Astrocyte (in vitro differentiated cells and primary cell): ENCODE measurements at regions not wholly inside any gene's neighbourhood (a gene's known extent, or its start where the extent isn't known, plus 50 kb on each side); places are given as distances from the start of the nearest gene placed in this dataset.
"Not testable (repeated sequence)": the region's sequence is repeated elsewhere in the genome, so short reads cannot be mapped to it uniquely, and the experiment has no call there.

ENCODE experiments used
- DNase-seq: peaks from one replicate; pipeline ENCODE4 v3.0.0-alpha.2; 2010; ENCODE audit warnings: low read depth
- FAIRE-seq: peaks from 2 replicates; lab custom pipeline; 2011; peaks lifted over from hg19 to GRCh38; lab: Jason Lieb, UNC
- H2AFZ ChIP-seq: 2 replicates; pipeline ENCODE4 v1.6.0; 2012; ENCODE audit warnings: low read depth, low read length, inconsistent platforms
- H3K27ac ChIP-seq: 2 replicates; pipeline ENCODE4 v1.5.1; 2011; ENCODE audit warnings: low read depth, low read length, inconsistent platforms
- H3K27me3 ChIP-seq: 2 replicates; pipeline ENCODE4 v1.6.0; 2011; ENCODE audit warnings: low read length, inconsistent platforms; ENCODE audit not compliant: insufficient read depth
- H3K36me3 ChIP-seq: 2 replicates; pipeline ENCODE4 v1.5.1; 2011; ENCODE audit warnings: low read length, inconsistent platforms; ENCODE audit not compliant: insufficient read depth
- H3K4me1 ChIP-seq: 2 replicates; pipeline ENCODE4 v1.5.1; 2011; ENCODE audit warnings: low read length, inconsistent platforms; ENCODE audit not compliant: insufficient read depth
- H3K4me2 ChIP-seq: 2 replicates; pipeline ENCODE4 v1.6.0; 2012; ENCODE audit warnings: low read length, inconsistent platforms
- H3K4me3 ChIP-seq: 2 replicates; pipeline ENCODE4 v1.5.1; 2011; ENCODE audit warnings: low read depth, mild to moderate bottlenecking, low read length, inconsistent platforms; ENCODE audit not compliant: insufficient read depth
- H3K79me2 ChIP-seq: 2 replicates; pipeline ENCODE4 v1.6.0; 2012; ENCODE audit warnings: mild to moderate bottlenecking, low read length, inconsistent platforms; ENCODE audit not compliant: insufficient read depth
- H3K9ac ChIP-seq: 2 replicates; pipeline ENCODE4 v1.6.0; 2012; ENCODE audit warnings: mild to moderate bottlenecking, low read length, inconsistent platforms
- H3K9me3 ChIP-seq: 2 replicates; pipeline ENCODE4 v1.5.1; 2012; ENCODE audit warnings: low read depth, mild to moderate bottlenecking, low read length, inconsistent platforms; ENCODE audit not compliant: insufficient read depth
- H4K20me1 ChIP-seq: 2 replicates; pipeline ENCODE4 v1.6.0; 2012; ENCODE audit warnings: low read length, inconsistent platforms; ENCODE audit not compliant: insufficient read depth
- H3K27ac Mint-ChIP-seq: one replicate; pipeline ENCODE4 v1.8.0; 2021; ENCODE audit warnings: mild to moderate bottlenecking, mixed read lengths; ENCODE audit not compliant: unreplicated experiment
- H3K27me3 Mint-ChIP-seq: one replicate; pipeline ENCODE4 v1.8.0; 2021; ENCODE audit warnings: low read depth, mixed read lengths; ENCODE audit not compliant: unreplicated experiment
- H3K36me3 Mint-ChIP-seq: one replicate; pipeline ENCODE4 v1.8.0; 2021; ENCODE audit warnings: low read depth, mixed read lengths; ENCODE audit not compliant: unreplicated experiment
- H3K4me1 Mint-ChIP-seq: one replicate; pipeline ENCODE4 v1.8.0; 2021; ENCODE audit warnings: low read depth, mixed read lengths; ENCODE audit not compliant: unreplicated experiment
- H3K4me3 Mint-ChIP-seq: one replicate; pipeline ENCODE4 v1.8.0; 2021; ENCODE audit warnings: mild to moderate bottlenecking, moderate library complexity, mixed read lengths; ENCODE audit not compliant: unreplicated experiment
- H3K9me3 Mint-ChIP-seq: one replicate; pipeline ENCODE4 v1.8.0; 2021; ENCODE audit warnings: mild to moderate bottlenecking, mixed read lengths; ENCODE audit not compliant: unreplicated experiment
- CTCF ChIP-seq: IDR thresholded peaks from 2 replicates; pipeline ENCODE4 v1.5.1; 2011; ENCODE audit warnings: low read depth, mild to moderate bottlenecking, inconsistent platforms, low read length, moderate library complexity; ENCODE audit not compliant: insufficient read depth
- EZH2 ChIP-seq: IDR thresholded peaks from 2 replicates; pipeline ENCODE4 v1.6.1; 2012; ENCODE audit warnings: mild to moderate bottlenecking, low read length, inconsistent platforms; ENCODE audit not compliant: insufficient read depth

- FAIRE-seq: no peak
- H2AFZ ChIP-seq: no peak overlapping the region
Measured at GRCh38 chr16:13377143-13377542, 475.7 kb downstream of the SHISA9 start.

GRCh38 chr16:13378151-13378550 lies 476.8 kb downstream of the SHISA9 start:
- TF ChIP-seq CTCF: no peak
- no peak overlapping the region for H3K27ac Mint-ChIP-seq
- H3K27me3 ChIP-seq: no peaks in the 10 kb centered on the region
- no peak overlapping the region for H3K9ac ChIP-seq
- H3K4me1 Mint-ChIP-seq: peaks cover 7% of the 10 kb centered on the region
- no peaks in the 10 kb centered on the region for H3K4me1 ChIP-seq
- H3K9me3 ChIP-seq: peaks cover 3% of the 10 kb centered on the region
- H3K36me3 ChIP-seq: no peaks in the 10 kb centered on the region
- peaks cover 1% of the 10 kb centered on the region for H3K36me3 Mint-ChIP-seq
- H3K4me2 ChIP-seq: no peak overlapping the region
- peaks cover 7% of the 10 kb centered on the region for H3K9me3 Mint-ChIP-seq
- no peak overlapping the region for H3K4me3 ChIP-seq
- FAIRE-seq: no peak
- DNase-seq: no peak
- H3K79me2 ChIP-seq: no peaks in the 10 kb centered on the region
- no peak overlapping the region for H3K4me3 Mint-ChIP-seq
- H4K20me1 ChIP-seq: no peaks in the 10 kb centered on the region
- no peaks in the 10 kb centered on the region for H3K27me3 Mint-ChIP-seq
- no peak overlapping the region for H3K27ac ChIP-seq
- no peak overlapping the region for H2AFZ ChIP-seq

More at GRCh38 chr16:13377143-13377542, 475.7 kb downstream of the SHISA9 start:
- Histone ChIP-seq H3K27me3 (no peaks in the 10 kb centered on the region), H4K20me1 (no peaks in the 10 kb centered on the region), H3K4me1 (no peaks in the 10 kb centered on the region), H3K27ac (no peak overlapping the region), H3K4me2 (no peak overlapping the region), H3K9me3 (peaks cover 3% of the 10 kb centered on the region), H3K9ac (no peak overlapping the region), H3K4me3 (no peak overlapping the region), H3K79me2 (no peaks in the 10 kb centered on the region), H3K36me3 (no peaks in the 10 kb centered on the region)
- Mint-ChIP-seq H3K27ac (no peak overlapping the region), H3K36me3 (peaks cover 1% of the 10 kb centered on the region), H3K27me3 (no peaks in the 10 kb centered on the region), H3K4me3 (no peak overlapping the region), H3K4me1 (peaks cover 7% of the 10 kb centered on the region), H3K9me3 (peaks cover 9% of the 10 kb centered on the region)
- TF ChIP-seq CTCF: no peak
- TF ChIP-seq EZH2: no peak
- no peak for DNase-seq

GRCh38 chr16:13379266-13379665 lies 477.9 kb downstream of the SHISA9 start:
- TF ChIP-seq EZH2 (no peak), CTCF (no peak)
- Histone ChIP-seq H3K4me2 (no peak overlapping the region), H3K9me3 (peaks cover 3% of the 10 kb centered on the region), H3K4me1 (no peaks in the 10 kb centered on the region), H2AFZ (no peak overlapping the region), H3K36me3 (no peaks in the 10 kb centered on the region), H3K27ac (no peak overlapping the region), H3K4me3 (no peak overlapping the region), H3K27me3 (no peaks in the 10 kb centered on the region), H3K79me2 (no peaks in the 10 kb centered on the region), H4K20me1 (no peaks in the 10 kb centered on the region), H3K9ac (no peak overlapping the region)
- no peaks in the 10 kb centered on the region for H3K36me3 Mint-ChIP-seq
- H3K4me3 Mint-ChIP-seq: no peak overlapping the region
- DNase-seq (no peak), FAIRE-seq (no peak)
- H3K27me3 Mint-ChIP-seq: no peaks in the 10 kb centered on the region
- H3K4me1 Mint-ChIP-seq: peaks cover 7% of the 10 kb centered on the region
- peaks cover 7% of the 10 kb centered on the region for H3K9me3 Mint-ChIP-seq
- no peak overlapping the region for H3K27ac Mint-ChIP-seq

GRCh38 chr16:13385156-13386040 lies 484.0 kb downstream of the SHISA9 start:
- H3K4me1 Mint-ChIP-seq, H3K27me3 ChIP-seq, H4K20me1 ChIP-seq, H3K36me3 ChIP-seq, H3K4me1 ChIP-seq, H3K27ac ChIP-seq, FAIRE-seq, H3K4me3 Mint-ChIP-seq, DNase-seq, H2AFZ ChIP-seq, H3K4me3 ChIP-seq, H3K36me3 Mint-ChIP-seq, H3K9ac ChIP-seq, H3K9me3 ChIP-seq, H3K4me2 ChIP-seq, H3K79me2 ChIP-seq, H3K27me3 Mint-ChIP-seq, H3K27ac Mint-ChIP-seq: not testable (repeated sequence)
- H3K9me3 Mint-ChIP-seq: peaks cover 23% of the 10 kb centered on the region
